ENCODE measurements at regions not wholly inside any gene's neighbourhood (a gene's known extent, or its start where the extent isn't known, plus 50 kb on each side); places are given as distances from the start of the nearest gene placed in this dataset.

DNA sequence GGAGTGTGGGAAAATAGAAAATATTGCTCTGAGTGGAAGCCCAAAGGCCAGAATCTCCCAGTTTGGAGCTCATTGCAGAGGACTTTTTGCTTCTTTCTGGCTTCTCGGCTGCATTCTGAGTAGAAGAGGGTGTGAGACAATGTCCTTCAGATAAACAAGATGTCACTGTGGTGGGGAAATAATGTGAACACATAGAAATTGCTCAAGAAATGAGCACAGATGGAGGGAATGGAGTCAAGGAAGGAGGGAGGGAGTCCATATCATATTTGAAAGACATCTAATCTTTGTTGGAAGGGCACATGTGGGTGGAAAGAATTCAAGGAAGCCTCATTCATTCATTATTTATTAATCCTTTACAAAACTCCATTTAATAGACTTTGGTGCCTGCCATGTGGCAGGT, 145.3 kb downstream of the FAM43A start:
- intact Hi-C loops (cut with DNase I) = no loop called here
- WGBS, 2 donors = 97 to 100% methylated on average over 1 of the region's 1 CpG

DNA sequence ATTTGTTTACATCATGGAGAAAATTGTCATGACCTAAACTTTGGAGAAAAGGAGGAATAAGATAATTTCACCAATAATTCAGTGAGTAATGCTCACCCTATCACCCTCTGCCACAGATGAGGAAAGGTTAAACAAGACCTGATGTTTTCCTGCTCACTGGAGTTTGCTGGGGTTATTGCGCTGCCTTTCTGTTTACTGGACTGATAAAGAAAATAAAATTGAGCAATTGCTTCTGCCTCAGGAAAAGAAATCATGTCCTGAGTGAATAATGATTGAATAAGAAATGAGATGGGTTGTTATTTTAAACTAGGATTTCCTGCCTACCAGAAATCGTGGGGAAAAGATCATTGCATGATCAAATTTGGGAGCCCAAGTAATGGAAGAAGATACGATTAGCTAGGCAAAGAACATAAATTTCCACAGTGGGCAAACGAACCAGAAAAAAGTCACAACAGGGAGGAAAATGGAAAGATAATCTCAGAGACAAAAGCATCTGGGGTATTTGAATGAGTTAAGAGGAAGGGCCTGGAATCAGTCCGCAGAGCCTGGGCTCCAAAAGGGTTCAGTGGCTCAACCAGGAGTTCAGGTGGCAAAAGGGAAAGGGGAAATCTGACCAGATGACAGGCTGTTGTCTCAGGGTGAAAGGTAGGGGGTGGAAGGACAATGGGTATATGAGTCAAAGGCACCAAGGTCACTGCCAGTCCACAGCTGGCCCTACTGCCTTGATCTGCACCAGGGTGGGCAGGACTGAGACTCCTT, 146.8 kb downstream of the FAM43A start:
- H3K27ac ChIP-seq = no peak overlapping the region
- no peak overlapping the region for H3K4me3 ChIP-seq (replicated peaks in 1 of 3)
- no peaks in the 10 kb centered on the region for H3K27me3 ChIP-seq
- no peaks in the 10 kb centered on the region for H3K4me1 ChIP-seq
- WGBS, 2 donors = 78 to 90% methylated on average over 5 of the region's 5 CpGs
- no peak for DNase-seq
- H3K36me3 ChIP-seq = no peaks in the 10 kb centered on the region
- no peak for TF ChIP-seq POLR2A (IDR thresholded peaks at IDR 0.05)
- TF ChIP-seq, protein P1, sequence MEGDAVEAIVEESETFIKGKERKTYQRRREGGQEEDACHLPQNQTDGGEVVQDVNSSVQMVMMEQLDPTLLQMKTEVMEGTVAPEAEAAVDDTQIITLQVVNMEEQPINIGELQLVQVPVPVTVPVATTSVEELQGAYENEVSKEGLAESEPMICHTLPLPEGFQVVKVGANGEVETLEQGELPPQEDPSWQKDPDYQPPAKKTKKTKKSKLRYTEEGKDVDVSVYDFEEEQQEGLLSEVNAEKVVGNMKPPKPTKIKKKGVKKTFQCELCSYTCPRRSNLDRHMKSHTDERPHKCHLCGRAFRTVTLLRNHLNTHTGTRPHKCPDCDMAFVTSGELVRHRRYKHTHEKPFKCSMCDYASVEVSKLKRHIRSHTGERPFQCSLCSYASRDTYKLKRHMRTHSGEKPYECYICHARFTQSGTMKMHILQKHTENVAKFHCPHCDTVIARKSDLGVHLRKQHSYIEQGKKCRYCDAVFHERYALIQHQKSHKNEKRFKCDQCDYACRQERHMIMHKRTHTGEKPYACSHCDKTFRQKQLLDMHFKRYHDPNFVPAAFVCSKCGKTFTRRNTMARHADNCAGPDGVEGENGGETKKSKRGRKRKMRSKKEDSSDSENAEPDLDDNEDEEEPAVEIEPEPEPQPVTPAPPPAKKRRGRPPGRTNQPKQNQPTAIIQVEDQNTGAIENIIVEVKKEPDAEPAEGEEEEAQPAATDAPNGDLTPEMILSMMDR (IDR thresholded peaks at IDR 0.05) = no peak
- intact Hi-C loops (cut with DNase I) = no loop called here
- no peaks in the 10 kb centered on the region for H3K9me3 ChIP-seq

More for the DNA sequence above, 145.3 kb downstream of the FAM43A start:
- Histone ChIP-seq H3K4me3 (replicated peaks in 1 of 3) (no peak overlapping the region), H3K27me3 (no peaks in the 10 kb centered on the region), H3K9me3 (no peaks in the 10 kb centered on the region), H3K36me3 (no peaks in the 10 kb centered on the region), H3K4me1 (no peaks in the 10 kb centered on the region), H3K27ac (no peak overlapping the region)
- no peak for DNase-seq
- TF ChIP-seq, protein P1 (IDR thresholded peaks at IDR 0.05) = no peak
- TF ChIP-seq POLR2A (IDR thresholded peaks at IDR 0.05) = no peak

DNA sequence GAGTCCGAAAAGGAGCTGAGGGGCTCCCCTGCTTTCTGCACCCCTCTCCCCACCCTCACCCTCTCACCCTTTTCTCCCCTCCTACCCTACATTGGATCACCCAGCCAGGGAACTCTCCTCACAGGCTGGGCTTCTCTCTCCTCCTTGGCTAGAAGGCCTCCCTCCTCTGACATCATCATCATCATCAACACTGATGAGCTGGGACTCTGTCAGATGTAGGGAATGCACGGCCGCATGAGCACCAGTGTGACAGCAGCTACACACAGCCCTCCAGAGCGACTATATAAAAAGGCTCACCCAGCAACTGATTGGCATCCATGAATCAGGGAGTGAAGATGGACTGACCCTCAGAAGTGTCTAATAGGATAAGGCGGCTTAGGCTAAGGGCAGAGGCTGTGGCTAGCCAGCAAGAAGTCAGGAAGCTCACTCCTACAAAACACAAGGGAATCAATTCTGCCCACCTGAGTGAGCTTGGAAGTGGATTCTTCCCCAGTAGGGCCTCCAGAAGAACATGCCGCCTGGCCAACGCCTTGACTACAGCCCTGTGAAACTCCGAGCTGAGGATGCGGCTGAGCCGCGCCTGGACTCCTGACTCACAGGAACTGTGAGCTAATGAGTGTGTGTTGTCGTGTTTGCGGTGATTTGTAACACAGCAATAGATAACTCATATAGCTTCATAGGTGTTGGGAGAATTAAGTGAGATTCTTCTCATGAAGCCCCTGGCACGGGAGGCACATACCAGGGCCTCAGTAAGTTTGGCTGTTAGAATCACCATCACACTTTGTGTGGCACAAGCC, 147.6 kb downstream of the FAM43A start:
- 65 to 73% methylated on average over 13 to 14 of the region's 14 CpGs for WGBS, 2 donors
- no peaks in the 10 kb centered on the region for H3K4me1 ChIP-seq
- no peaks in the 10 kb centered on the region for H3K27me3 ChIP-seq
- no peaks in the 10 kb centered on the region for H3K36me3 ChIP-seq
- H3K27ac ChIP-seq = no peak overlapping the region
- peak; percentile 12 to 35 for DNase-seq
- H3K9me3 ChIP-seq = no peaks in the 10 kb centered on the region
- H3K4me3 ChIP-seq (replicated peaks in 1 of 3) = no peak overlapping the region
- intact Hi-C loops (cut with DNase I) = no loop called here
- no peak for TF ChIP-seq POLR2A (IDR thresholded peaks at IDR 0.05)
- TF ChIP-seq, protein P1 (IDR thresholded peaks at IDR 0.05) = no peak

DNA sequence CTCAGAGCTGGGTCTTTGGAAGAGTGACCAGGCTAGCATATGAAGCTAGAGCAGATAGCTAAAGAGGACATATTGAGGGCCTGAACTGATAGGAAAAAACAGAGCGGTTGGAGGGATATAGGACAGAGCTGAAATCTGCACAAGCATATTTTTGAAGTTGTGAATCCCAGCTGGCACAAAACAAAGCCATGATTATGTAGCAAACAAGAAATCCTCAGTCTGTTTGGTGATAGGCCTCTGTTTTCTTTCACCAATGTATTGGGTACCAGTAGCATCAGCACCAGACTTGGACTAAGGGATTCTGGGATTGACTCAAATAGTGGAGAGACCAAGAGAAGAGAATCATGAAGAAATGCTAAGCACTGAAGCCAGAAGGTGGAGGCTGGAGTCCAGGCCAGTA, 151.0 kb downstream of the FAM43A start:
- no peaks in the 10 kb centered on the region for H3K27me3 ChIP-seq
- WGBS, 2 donors = 97 to 100% methylated on average over 1 of the region's 1 CpG

More for the DNA sequence above, 151.0 kb downstream of the FAM43A start:
- Histone ChIP-seq H3K36me3 (no peaks in the 10 kb centered on the region), H3K4me3 (replicated peaks in 1 of 3) (no peak overlapping the region), H3K9me3 (no peaks in the 10 kb centered on the region), H3K27ac (no peak overlapping the region), H3K4me1 (no peaks in the 10 kb centered on the region)
- TF ChIP-seq, protein P1 (IDR thresholded peaks at IDR 0.05) = no peak
- TF ChIP-seq POLR2A (IDR thresholded peaks at IDR 0.05) = no peak
- DNase-seq = no peak
- intact Hi-C loops (cut with DNase I) = no loop called here

Data from thyroid gland (tissue), 4 donors.